ENCODE measurements at regions not wholly inside any gene's neighbourhood (a gene's known extent, or its start where the extent isn't known, plus 50 kb on each side); places are given as distances from the start of the nearest gene placed in this dataset.

DNA sequence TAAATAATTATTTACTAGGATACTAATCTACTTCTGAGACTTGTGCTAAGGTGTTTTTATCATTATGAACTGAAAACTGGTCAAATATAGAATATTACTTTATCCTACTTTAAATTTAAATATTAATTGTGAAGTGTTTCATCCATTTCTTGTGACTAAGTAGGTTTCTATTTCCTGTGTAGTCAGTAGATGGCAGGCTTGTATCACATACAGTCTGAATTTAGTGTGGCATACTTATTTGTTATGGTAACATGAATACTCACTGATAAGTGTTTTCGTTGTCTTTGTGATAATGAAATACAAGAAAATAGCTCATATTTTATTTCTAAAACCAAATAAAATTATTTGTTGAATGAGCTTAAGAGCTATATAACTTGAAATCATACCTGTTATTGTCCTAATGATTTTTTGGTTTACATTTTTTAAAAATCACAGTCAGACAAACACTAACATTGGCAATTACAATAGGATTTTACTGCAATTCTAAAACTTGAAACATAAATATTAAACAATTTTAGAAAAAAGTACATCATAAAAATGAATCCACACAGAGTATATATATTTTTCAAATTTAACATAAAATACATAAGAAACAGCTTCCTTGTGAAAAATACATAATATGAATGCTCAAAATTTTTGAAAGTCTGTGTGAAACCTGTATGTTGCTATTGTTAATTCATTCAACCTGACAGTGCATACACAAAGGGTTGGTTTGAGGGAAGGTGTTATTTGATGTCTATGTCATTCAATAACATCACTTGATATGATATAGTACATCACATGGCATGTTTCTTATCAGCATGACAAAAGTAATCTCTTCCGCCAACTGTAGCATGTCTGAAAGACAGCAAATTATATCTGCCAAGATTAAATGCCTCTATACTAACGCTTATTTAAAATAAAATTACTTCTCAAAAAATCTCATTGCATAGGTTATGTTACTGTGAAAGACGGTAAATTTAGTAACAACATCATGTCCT is 904.8 kb upstream of the PCDH20 start:
- H3K4me3 Mint-ChIP-seq = no peak overlapping the region
- Histone ChIP-seq H3K4me1 (ENCODE audit: insufficient read depth, low read length) (no peaks in the 10 kb centered on the region), H3K36me3 (ENCODE audit: insufficient read depth, low read length) (no peaks in the 10 kb centered on the region), H3K27ac (ENCODE audit: low read depth in 1 of 2, low read length in 2 of 2) (no peak overlapping the region), H3K4me3 (ENCODE audit: low read length) (no peak overlapping the region), H3K27me3 (ENCODE audit: control insufficient read depth in 1 of 2, insufficient read depth in 2 of 2, low read length in 2 of 2) (no peaks in the 10 kb centered on the region), H3K9me3 (ENCODE audit: control insufficient read depth in 1 of 2, insufficient read depth in 1 of 2, low read length in 2 of 2) (peaks cover 0 to 7% of the 10 kb centered on the region in 2 experiments)
- H3K36me3 Mint-ChIP-seq (ENCODE audit: low read depth) = no peaks in the 10 kb centered on the region
- no peaks in the 10 kb centered on the region for H3K9me3 Mint-ChIP-seq
- H3K27me3 Mint-ChIP-seq = no peaks in the 10 kb centered on the region
- no peak overlapping the region for H3K27ac Mint-ChIP-seq
- ATAC-seq (ENCODE audit: poor library complexity) = no peak
- TF ChIP-seq, protein P1, sequence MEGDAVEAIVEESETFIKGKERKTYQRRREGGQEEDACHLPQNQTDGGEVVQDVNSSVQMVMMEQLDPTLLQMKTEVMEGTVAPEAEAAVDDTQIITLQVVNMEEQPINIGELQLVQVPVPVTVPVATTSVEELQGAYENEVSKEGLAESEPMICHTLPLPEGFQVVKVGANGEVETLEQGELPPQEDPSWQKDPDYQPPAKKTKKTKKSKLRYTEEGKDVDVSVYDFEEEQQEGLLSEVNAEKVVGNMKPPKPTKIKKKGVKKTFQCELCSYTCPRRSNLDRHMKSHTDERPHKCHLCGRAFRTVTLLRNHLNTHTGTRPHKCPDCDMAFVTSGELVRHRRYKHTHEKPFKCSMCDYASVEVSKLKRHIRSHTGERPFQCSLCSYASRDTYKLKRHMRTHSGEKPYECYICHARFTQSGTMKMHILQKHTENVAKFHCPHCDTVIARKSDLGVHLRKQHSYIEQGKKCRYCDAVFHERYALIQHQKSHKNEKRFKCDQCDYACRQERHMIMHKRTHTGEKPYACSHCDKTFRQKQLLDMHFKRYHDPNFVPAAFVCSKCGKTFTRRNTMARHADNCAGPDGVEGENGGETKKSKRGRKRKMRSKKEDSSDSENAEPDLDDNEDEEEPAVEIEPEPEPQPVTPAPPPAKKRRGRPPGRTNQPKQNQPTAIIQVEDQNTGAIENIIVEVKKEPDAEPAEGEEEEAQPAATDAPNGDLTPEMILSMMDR (IDR thresholded peaks at IDR 0.05) = no peak
- H3K4me1 Mint-ChIP-seq (ENCODE audit: low read depth) = no peaks in the 10 kb centered on the region
- ChIA-PET POLR2A (no interaction called here), CTCF (no interaction called here)
- intact Hi-C loops (cut with DNase I, micrococcal nuclease) = no loop called here
- DNase-seq = no peak

DNA sequence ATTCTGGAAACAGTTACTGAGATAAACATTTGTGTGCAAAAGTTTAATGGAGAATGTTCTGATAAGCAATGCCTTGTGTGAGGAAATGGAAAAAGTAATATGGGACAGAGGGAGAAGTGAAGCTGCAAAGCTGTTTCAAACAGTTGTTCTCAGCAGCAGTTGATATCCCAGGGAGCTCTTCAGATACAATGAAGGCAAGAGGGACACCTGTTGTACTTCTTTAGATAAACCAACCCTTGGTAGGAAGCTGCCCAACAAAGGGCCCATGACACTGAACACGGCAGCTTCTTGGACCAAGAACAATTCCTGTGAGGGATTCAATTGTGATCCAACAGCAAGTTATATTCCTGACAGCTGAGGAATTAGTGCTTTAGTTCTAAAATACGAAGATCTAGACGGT is 894.3 kb upstream of the PCDH20 start:
- Mint-ChIP-seq H3K4me3 (no peak overlapping the region), H3K9me3 (peaks cover 4% of the 10 kb centered on the region), H3K27me3 (no peaks in the 10 kb centered on the region), H3K36me3 (ENCODE audit: low read depth) (no peaks in the 10 kb centered on the region), H3K4me1 (ENCODE audit: low read depth) (no peaks in the 10 kb centered on the region), H3K27ac (no peak overlapping the region)
- Histone ChIP-seq H3K27ac (ENCODE audit: low read depth in 1 of 2, low read length in 2 of 2) (no peak overlapping the region), H3K9me3 (ENCODE audit: control insufficient read depth in 1 of 2, insufficient read depth in 1 of 2, low read length in 2 of 2) (peaks cover 0 to 9% of the 10 kb centered on the region in 2 experiments), H3K27me3 (ENCODE audit: control insufficient read depth in 1 of 2, insufficient read depth in 2 of 2, low read length in 2 of 2) (no peaks in the 10 kb centered on the region), H3K4me3 (ENCODE audit: low read length) (no peak overlapping the region), H3K4me1 (ENCODE audit: insufficient read depth, low read length) (no peaks in the 10 kb centered on the region), H3K36me3 (ENCODE audit: insufficient read depth, low read length) (no peaks in the 10 kb centered on the region)
- no peak for ATAC-seq (ENCODE audit: poor library complexity)
- intact Hi-C loops (cut with DNase I, micrococcal nuclease) = no loop called here
- DNase-seq = no peak
- CTCF ChIA-PET = interaction anchor here (0.7 kb wide), 1 partner anchor 204 kb away, joined by 3 read pairs; no protein-coding TSS in a partner anchor
- TF ChIP-seq, protein P1 (IDR thresholded peaks at IDR 0.05) = no peak
- POLR2A ChIA-PET = no interaction called here

DNA sequence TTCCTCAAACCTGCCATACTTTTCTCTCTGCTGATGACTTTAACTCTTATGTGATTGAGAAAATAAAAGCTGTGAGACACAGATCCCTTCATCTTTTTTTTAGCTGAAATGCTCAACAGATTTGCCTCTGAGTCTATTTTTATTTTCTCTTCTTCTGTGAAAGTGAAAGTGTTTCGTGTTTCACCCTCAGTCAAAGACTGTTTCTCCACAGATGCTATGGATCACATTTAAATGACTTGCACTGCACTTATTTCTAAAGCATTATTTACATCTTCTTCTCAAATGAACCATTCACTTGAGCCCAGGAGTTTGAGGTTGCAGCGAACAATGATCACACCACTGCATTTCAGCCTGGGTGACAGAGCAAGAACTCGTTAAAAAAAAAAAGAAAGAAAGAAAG is 890.1 kb upstream of the PCDH20 start:
- Mint-ChIP-seq H3K4me1 (ENCODE audit: low read depth) (no peaks in the 10 kb centered on the region), H3K36me3 (ENCODE audit: low read depth) (no peaks in the 10 kb centered on the region), H3K4me3 (no peak overlapping the region), H3K27me3 (no peaks in the 10 kb centered on the region), H3K27ac (no peak overlapping the region), H3K9me3 (peaks cover 4% of the 10 kb centered on the region)
- DNase-seq (no peak), ATAC-seq (ENCODE audit: poor library complexity) (no peak)
- ChIA-PET POLR2A (no interaction called here), CTCF (no interaction called here)
- TF ChIP-seq, protein P1 (IDR thresholded peaks at IDR 0.05) = no peak
- Histone ChIP-seq H3K27me3 (ENCODE audit: control insufficient read depth in 1 of 2, insufficient read depth in 2 of 2, low read length in 2 of 2) (no peaks in the 10 kb centered on the region), H3K9me3 (ENCODE audit: control insufficient read depth in 1 of 2, insufficient read depth in 1 of 2, low read length in 2 of 2) (peaks cover 0 to 4% of the 10 kb centered on the region in 2 experiments), H3K4me1 (ENCODE audit: insufficient read depth, low read length) (no peaks in the 10 kb centered on the region), H3K36me3 (ENCODE audit: insufficient read depth, low read length) (no peaks in the 10 kb centered on the region), H3K4me3 (ENCODE audit: low read length) (no peak overlapping the region), H3K27ac (ENCODE audit: low read depth in 1 of 2, low read length in 2 of 2) (no peak overlapping the region)
- intact Hi-C loops (cut with DNase I, micrococcal nuclease) = no loop called here
